ENCODE measurements at regions not wholly inside any gene's neighbourhood (a gene's known extent, or its start where the extent isn't known, plus 50 kb on each side); places are given as distances from the start of the nearest gene placed in this dataset.

DNA sequence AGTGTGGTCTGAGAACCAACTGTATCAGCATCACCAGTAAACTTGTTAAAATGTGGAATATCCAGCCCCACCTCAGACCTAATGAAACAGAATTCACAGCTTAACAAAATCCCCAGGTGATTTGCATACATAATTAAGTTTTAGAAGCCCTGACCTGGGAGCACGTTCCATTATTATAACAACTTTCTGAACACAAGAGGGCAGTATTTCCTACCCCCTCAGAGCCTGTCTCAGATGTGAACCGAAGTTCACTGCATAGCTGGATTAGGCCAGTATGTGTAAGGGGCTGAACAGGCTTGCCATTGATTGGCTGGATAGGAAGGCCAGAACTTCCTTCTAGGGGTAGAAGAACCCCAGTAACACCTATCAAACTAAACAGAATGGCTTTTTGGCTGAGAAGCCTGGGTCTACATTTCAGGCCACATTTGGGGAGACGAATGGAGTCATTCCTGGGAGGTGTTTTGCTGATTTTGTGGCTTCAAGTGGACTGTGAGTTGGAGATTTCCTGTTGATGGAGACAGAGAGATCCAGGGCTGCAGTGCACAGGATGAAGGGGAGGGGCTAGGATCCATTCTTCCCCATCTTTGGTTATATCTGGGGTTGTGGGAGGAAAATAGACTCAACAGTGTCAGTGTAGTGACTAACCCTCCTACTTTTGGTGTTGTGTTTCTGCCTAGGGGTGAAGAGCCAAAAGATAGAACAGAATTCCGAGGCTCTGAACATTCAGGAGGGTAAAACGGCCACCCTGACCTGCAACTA lies 94.7 kb upstream of the OR4E1 start:
- TF ChIP-seq, protein P1, sequence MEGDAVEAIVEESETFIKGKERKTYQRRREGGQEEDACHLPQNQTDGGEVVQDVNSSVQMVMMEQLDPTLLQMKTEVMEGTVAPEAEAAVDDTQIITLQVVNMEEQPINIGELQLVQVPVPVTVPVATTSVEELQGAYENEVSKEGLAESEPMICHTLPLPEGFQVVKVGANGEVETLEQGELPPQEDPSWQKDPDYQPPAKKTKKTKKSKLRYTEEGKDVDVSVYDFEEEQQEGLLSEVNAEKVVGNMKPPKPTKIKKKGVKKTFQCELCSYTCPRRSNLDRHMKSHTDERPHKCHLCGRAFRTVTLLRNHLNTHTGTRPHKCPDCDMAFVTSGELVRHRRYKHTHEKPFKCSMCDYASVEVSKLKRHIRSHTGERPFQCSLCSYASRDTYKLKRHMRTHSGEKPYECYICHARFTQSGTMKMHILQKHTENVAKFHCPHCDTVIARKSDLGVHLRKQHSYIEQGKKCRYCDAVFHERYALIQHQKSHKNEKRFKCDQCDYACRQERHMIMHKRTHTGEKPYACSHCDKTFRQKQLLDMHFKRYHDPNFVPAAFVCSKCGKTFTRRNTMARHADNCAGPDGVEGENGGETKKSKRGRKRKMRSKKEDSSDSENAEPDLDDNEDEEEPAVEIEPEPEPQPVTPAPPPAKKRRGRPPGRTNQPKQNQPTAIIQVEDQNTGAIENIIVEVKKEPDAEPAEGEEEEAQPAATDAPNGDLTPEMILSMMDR (IDR thresholded peaks at IDR 0.05 in 4 of 5, conservative IDR thresholded peaks at IDR 0.05 in 1 of 5): no peak
- no peak for TF ChIP-seq POLR2A (IDR thresholded peaks at IDR 0.05)
